ENCODE measurements at regions not wholly inside any gene's neighbourhood (a gene's known extent, or its start where the extent isn't known, plus 50 kb on each side); places are given as distances from the start of the nearest gene placed in this dataset.

DNA sequence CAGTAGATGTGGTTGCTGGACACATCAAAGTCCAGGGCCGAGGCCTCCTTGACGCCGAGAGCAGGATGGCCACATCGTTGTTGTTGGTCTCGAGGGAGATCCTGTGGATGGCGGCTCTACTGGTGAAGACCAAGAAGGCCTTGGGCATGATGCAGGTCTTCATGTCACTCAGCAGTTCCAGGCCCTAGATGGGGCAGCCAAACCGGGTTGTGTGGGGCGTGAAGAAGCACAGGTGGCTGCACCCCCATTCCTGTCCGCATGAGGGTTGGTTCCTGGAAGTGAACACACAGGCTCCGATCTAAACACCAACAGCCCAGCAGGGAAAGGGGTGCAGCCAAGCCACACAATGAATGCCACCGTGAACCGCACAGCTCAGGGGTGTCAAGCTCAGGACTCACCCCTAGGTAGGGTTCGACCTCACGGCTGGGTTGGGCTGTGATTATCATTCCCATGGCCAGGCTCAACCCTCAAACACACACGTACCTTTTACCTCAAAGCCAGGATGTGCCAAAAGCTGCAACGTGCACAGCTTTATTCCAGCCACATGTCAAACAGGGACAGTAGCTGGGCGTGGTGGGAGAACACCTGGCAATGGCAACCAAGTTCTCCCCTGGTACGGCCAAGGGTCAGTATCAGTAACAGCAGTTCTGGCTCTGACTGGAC, 132.3 kb downstream of the CRYBB2 start:
- DNase-seq: no peak

DNA sequence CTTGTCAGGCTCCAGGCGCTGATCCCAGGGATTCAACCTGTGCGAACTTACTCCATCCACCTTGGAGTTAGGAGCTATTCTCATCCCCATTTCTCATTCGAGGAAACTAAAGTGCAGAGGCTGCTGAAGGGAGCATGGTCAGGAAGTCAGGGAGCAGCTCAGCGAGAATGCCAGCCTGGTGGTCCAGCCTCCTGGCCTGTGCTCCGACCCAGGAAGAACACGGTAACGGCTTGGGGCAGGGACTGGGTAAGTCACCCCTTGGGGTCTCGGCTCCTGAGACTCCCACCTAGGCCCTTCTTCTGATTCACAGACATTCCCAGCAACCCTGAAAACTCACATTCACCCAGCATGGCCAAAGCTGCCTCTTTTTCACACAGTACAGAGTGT, 132.8 kb downstream of the CRYBB2 start:
- DNase-seq: no peak

DNA sequence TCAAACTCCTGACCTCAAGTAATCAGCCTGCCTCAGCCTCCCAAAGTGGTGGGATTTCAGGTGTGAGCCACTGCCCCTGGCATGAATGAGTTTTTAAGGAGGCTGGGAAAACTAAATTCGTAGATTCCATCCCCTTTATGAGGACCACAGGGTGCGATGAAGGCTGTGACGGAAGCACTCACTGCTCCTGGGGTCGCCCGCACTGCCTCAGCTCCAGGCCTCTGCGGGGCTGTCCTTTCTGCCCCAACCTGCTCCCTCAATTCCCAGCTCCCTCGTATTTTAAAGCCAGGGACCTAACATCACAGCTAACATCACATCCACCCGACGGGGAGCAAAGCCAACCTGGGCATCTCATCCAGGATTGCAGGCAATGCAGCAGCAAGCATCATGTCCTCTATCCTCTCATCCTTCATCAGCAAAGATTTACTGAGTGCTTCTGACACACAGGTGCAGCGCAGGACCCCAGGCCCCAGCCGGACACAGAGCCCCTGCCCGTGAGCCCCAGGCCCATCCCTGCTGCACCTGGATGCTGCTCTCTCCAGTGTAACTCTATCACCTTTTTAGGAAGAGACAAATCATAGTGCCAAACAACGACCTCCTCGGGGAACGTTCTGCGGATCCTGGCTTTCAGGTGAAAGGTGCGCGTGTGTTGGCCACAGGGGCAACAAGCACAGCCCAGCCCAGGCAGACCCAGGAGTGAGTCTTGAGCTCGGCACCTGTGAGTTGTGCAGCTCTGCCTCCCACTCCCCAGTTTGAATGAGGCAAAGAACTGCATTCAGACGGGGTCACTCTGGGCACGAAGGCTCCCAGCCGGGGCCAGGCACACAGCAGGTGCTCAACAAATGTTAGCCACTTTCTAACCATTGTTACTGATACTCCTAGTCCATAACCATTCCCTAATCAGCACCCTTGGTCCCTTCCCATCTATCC, 134.3 kb downstream of the CRYBB2 start:
- no peak for DNase-seq

DNA sequence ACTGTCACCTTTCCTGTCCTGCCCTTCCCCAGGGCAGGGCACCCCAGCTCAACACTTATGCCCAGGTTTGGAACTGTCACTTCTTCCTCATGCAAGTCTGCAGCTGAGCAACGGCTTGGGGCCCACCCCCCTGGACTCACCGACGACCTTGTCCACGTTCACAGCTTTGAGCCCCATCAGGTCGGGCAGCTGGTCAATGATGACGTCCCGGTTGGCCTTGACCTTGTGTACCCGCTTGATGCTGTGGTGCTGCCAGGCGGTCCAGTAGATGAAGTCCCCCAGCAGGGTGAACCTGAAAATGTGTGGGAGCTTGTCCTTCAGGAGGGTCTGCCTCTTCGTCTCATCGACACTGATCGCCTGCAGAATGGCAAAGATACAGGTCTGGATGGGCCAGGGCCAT, 135.0 kb downstream of the CRYBB2 start:
- no peak for DNase-seq

DNA sequence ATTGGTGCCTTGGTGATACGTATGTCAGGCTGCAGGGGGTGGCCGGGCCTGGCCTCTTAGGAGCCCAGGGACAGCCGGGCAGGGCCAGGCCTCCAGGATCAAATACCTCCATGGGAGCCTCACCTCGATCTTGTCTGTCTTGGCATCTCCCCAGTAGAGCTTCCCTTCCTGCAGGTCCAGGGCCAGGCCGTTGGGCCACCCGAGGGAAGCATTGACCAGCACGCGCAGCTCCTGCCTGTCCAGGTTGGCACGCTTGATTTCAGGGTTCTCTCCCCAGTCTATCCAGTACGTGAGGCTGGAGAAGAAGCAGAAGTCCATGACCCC, 137.7 kb downstream of the CRYBB2 start:
- no peak for DNase-seq

DNA sequence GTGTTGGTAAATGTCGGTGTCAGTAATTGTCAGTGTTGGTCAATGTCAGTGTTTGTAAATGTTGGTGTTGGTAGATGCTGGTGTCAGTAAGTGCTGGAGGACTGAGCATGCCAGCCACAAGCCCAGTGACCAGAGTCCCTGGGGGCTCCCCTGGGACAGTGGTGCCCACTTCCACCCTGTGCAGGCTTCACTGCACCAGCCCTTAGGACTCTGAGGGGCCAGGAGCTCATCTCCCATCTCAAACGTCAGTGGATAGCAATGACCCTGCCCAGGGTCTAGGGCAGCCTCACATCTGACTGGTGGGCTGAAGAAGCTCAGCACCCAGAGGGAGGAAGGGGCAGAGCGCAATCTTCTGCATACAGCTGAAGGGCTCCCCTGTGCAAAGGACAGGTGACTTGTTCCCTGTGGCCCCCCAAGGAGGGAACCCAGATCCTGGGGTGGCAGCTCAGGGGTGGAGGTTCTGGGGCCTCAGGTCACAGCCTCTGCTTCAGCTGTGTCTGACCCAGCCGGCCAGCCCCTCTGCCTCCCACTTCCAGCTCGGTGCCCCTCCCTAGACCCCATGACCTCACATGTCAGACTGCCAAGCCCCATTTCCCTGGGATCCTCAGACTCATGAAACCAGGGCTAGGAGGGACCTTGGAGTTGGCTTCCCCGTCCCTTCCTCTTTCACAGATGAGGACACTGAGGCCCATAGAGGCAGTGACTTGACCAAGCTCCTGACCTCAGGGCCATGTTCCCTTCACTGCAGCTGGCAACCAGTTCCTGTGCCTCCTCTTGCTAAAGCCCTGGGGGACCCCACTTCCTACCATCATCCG, 138.4 kb downstream of the CRYBB2 start:
- DNase-seq: no peak

DNA sequence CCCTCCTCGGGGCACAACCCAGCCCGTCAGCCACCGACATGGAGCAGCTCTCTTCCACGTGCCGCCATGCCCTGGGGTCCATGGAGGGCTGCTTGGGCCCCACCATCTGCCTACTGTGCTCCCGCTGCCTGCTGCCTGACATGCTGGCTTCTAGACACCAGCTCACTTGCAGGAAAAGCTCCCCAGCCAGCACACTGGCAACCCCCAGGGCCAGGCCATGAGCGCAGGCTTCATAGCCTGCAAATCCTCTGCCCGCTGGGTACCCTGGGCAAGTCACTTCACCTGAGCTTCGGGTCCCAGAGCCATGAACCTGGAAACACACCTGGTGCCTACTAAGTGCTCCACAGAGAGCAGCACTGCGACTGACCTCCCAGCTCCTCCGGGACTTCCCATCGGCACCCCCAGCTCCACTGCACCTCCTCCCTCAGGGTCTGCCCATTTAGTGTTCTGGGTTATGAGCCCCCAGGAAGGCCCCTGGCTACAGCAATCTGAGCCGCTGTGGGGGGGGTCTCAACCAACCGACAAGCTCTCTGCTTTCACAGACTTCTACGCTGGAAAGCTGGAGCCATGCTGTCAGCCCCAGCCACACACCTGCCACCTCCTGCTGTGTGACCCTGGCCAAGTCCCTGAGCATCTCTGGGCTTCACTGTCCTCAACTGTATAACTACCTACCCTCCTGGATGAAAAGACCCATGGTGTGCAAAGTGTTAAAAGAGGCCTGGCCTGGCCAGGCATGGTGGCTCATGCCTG, 139.2 kb downstream of the CRYBB2 start:
- DNase-seq: no peak

DNA sequence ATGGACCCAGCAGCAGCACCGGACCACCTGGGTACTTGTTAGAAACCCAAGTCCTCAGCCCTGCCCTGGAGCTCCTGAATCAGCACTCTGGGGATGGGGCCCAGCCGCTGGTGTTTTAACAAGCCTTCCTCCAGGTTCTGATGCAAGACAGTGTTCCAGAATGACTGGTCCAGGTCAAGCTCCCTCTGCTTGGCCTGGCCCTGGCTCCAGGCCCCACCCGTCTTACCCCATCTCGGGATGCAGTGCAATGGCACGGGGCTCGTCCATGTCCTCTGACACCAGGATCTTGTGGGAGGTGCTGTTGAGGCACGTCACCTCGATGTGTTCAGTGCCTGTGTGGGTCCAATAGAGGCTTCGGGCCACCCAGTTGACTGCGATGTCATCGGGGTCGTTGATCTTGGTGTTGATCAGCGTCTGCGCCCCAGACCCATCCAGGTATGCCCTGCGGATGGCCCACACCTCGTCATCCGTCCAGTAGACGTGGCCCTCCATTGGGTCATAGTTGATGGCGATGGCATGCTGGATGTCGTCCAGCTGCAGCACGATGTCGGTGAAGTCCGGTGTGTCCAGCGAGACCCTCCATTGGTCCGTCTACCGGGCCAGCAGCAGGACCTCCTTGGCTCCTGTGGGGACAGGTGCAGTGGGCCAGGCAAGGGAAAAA, 140.3 kb downstream of the CRYBB2 start:
- DNase-seq: no peak

DNA sequence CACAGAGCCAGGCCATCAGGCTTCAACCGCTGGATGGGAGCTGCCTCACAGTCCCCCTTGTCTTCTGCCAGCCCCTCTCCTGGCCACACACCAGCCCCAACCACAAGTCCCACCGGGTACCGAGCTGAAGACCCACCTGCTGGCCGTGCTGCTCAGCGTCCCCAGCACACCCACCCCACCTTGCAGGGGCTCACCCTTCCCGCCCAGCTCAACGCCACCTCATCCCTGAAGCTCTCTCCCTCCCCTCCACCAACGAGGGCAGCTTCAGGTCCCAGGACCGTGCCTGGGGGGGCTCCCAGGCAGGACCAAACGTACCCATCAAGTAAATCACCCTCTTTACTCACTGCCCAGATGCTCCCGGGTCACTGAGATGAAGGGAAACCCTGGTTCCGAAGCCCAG, 141.0 kb downstream of the CRYBB2 start:
- DNase-seq: no peak

DNA sequence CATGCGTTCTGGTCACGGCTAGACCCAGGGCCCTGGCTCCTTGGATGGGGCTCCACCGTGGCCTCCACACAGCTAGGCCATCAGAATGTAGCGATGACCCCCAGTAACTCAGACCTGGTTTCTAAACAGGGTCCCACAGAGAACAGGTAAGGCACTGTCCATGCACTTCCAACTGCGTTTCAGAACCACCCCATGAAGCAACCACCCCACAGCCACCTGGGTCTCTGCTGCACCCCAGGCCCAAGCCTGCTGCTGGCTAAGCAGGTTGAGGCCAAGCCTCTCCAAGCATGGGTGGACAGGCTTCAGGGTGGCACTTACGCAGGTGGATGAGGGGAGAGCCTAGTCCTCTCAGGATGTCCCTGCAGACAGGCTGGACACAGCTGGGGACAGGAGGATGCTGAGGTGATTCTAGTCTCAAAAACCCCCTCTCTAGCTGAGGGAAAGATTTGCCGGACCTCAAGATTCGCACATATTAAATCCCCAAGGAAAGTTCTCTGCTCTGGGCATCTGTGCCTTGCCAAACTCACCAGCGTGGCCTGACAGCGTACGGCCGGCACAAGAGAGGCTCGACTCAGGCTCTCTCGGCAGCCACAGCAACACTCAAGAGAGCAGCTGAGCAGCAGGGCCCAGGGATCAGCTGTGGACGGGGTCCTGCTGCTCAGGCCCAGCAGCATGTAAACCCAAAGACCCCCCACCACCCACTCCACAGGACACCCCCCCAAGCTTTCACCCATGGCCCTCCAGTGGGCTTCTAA, 141.6 kb downstream of the CRYBB2 start:
- DNase-seq: no peak

DNA sequence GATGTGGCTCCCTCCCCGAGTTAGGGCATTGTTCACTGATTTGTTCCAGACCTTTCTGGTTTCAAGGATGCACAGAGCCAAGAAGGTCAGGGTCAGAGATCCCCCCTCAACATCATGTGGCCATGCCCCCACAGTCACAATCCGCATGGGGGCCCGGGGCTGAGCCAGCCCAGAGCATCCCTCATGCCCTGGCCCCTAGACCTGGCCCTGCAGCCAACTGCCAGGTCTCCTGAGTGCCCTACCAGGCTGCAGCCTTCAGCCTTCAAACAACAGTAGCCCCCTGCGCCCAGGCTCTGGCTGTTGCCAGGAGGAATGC, 142.4 kb downstream of the CRYBB2 start:
- DNase-seq: no peak

DNA sequence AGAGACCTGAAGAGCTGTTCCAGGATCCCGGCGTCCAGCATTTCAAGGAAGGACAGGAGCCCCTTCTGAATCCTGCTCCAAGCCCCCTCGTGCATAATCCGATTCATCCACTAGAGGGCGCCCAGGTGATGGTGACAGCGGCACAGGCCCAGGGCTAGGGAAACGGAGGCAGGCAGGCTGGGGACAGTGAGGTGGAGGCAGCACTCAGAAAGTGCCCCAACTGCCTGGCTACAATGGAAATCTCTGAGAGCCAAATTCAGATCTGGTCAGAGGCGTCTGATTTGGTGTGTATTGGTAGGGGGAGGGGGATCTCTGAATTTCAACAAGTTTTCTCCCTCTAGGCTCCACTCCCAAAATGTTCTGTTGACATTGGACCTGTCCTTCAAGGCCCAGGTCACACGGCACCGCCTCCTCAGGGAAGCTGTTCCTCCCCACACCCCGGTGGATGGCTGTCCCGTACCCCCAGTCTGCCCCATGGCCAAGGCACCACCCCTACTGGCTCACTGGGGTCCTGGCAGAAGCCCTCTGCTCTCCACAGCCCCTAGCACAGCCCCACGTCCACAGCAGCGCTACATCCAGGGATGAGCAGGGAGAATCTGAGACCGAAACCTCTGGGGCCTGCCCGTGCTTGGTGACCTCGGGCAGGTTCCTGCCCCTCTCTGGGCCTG, 142.9 kb downstream of the CRYBB2 start:
- DNase-seq: peak in 1 of 2 experiments; percentile 15

DNA sequence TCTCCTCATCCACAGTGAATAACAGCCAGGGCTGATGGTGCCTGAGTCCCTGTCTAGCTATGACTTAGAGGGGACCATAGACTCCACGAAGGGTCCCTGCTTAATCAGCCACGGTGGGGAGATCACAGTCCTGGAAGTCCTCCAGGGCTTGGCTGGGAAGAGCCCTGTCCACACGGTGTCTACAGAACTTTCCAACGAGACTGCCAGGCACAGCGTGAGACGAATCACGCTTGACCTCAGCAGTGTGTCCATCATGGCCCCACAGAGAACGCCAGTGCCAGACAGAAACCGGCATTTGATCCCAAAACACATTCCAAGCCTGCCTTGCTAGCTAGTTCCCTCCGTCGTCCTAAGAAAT, 143.4 kb downstream of the CRYBB2 start:
- no peak for DNase-seq

DNA sequence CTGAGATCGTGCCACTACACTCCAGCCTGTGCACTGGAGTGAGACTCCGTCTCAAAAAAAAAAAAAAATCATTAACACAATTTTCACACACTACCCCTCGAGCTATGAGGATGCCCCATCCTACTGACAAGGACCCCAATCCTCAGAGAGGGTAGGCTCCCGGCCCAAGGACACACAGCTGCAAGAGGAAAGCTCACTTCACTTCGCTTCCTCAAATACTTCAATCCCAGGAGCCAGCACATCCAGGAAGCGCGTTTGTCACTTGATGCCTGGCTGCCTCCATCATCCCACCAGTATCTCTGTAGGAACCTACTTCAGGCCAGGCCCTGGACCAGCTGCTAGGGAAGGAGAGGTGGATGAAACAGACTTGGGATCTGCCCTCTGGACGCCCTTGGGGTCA, 144.0 kb downstream of the CRYBB2 start:
- no peak for DNase-seq

DNA sequence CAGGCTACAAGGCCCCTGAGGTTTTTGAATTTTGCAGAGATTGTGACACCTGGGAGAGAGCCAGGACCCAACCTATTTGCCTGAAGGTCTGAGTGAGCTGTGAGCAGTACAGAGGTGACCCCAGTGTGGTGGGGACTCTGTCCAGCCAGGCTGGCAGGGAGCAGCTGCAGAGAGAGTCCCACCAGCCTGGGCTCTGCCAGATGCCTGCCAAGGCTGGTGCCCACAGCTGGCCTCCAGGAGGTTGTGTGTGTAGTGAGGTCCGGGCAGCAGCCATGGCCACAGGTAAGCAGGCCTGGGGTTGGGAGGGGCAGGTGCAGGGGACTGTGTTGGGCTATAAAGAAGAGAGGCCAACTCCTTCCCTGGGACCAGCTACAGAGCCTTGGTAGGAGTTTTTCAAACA, 144.8 kb downstream of the CRYBB2 start:
- DNase-seq: no peak

DNA sequence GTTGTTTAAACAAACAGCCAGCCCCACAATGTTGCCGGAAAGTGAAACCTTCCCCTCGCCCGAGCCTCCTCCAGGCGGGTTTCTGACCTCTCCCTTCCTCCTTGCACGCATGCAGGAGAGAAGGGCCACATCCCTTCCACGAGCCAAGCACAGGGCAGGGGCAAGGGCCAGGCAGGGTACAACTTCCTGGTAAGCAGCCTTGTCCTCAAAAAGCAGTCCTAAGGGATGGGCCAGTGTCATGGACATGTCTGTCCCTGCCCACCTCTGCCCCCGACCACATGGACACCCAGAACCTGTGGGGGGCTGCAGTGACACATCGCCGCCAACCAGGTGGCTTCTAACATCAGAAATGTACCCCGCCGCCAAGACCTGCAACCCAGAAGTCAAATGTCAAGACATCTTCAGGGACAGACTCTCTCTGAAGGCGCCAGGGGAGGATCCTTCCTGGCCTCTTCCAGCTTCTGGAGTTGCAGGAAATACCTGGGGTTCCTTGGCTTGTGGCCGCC, 145.3 kb downstream of the CRYBB2 start:
- DNase-seq: no peak

DNA sequence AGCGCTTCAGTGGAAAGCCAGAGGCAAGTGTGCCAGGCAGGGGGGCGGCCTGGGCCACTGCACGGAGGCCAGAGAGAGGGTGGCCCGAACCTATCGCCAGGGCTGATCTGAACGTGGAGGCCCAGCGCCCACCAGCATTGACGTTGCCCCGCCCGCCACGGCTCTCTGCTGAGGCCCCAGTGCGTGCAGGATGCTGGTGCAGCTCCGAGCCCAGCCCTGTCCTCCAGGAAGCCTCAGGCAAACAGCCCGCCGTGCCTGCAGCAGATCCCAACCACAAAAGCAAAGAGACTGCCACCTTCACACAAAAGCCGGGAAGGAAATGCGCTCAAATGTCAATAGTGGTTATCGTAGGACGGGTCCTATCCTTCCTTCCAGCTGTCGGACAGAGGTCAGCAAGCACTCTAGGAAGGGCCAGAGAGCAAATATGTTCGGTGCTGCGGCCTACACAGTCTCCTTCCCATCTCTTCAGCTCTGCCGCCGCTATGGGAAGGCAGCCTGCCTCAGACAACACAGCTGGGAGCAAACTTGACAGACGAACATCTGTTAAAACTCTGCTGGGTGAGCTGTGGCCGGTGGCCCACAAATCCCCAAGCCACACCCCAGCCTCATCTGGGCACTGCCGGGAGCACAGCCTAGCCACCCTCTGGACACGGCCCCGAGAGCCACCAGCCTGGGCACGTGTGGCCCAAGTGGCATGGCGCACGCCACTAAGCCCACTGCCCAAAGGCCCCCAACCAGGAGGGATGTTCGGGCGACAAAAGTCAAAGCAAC, 146.2 kb downstream of the CRYBB2 start:
- DNase-seq: no peak

DNA sequence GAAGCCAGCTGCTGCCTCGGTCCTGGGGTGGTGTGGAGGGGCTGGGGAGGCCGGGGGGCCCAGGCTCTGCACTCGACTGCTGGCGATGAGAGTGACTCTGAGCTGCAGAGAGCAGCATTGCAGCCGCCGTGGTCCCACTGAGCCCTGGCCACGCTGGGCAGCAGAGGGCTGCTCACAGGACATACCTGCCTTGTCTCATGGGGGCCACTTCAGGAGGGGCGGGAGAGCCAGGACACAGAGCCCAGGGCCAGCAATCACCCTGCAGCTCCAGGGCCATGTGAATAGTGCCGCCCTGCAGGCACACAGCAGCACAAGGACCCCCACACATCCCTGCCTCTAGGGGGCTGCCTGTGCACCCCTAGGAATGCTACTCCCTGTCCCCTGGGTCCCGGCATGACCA, 147.0 kb downstream of the CRYBB2 start:
- DNase-seq: no peak

DNA sequence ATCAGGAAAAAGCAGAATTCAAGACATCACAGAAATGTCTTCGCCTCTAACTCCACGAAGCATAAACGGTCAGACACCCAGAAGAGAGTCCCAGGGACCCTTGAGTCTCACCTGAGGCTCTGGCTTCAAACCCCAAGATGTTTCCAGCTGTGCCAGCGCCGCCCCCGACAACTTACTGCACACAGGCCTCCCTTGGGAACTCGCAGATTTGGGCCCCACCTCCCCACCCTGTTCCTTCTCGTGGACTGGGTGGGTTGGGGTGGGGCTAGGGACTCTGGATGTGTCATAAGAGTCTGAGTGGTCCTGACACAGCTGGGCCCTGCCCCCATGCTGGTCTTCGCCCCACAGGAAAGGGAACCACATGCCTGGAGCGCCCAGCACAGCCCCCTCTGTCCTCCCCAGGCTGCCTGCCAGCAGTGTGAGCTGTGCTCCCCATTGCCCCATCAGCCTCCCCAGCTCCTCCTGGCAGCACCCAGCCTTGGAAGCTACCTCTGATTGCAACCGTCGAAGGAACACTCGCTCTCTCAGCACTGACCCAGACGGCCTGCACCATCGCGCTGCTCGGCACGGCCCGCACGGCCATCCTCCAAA, 147.5 kb downstream of the CRYBB2 start:
- no peak for DNase-seq

DNA sequence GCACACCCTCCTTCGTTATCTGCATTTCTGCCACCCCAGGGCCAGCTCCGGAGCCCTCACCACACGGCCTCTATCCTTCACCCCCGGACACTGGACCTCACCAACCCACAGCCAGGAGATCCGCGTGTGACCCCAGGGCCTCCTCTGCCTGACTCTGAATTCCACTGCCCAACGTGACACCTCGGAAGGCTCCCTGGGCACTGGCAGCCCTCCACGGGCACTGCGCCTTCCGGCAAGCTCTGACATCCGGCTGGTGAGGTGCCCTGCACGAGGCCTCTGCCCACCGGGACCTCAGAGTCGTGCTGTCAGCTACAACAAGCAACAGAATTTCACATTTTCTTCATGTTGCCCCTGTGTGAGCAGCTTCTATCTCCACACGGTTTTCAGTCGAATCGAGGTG, 148.3 kb downstream of the CRYBB2 start:
- DNase-seq: no peak
